Peyer's patch (tissue), 4 donors: ENCODE measurements at regions not wholly inside any gene's neighbourhood (a gene's known extent, or its start where the extent isn't known, plus 50 kb on each side); places are given as distances from the start of the nearest gene placed in this dataset.

ENCODE experiments used
- DNase-seq, 3 donors: peaks; one replicate each; pipeline ENCODE4 v3.0.0-alpha.2; 2017 to 2019
- H3K27ac ChIP-seq, 4 donors: fragments of 200-600 bp; sonication (generic); one replicate each; pipeline ENCODE4 v1.5.1; 2016 to 2019
- H3K27me3 ChIP-seq, 2 donors: fragments of 200-600 bp; sonication (generic); one replicate each; pipeline ENCODE4 v1.5.1; 2019
- H3K36me3 ChIP-seq, 3 donors: fragments of 200-600 bp; sonication (generic); one replicate each; pipeline ENCODE4 v1.5.1; 2016 to 2019
- H3K4me1 ChIP-seq, 4 donors: fragments of 200-600 bp; sonication (generic); one replicate each; pipeline ENCODE4 v1.5.1; 2016 to 2019
- H3K4me3 ChIP-seq, 4 donors: fragments of 200-600 bp; sonication (generic); 1 replicate in 3 of 4; 2 replicates in 1 of 4; pipeline ENCODE4 v1.5.1; 2016 to 2019; ENCODE audit warnings: mild to moderate bottlenecking in 1 of 4
- H3K9me3 ChIP-seq, 4 donors: fragments of 200-600 bp; sonication (generic); one replicate each; pipeline ENCODE4 v1.5.1; 2016 to 2019; ENCODE audit warnings: mild to moderate bottlenecking in 1 of 4
- CTCF ChIP-seq, 6 experiments: fragments of 450-650 bp in 4 of 6; fragments of 200-600 bp in 2 of 6; sonication (generic) in 1 of 6; IDR thresholded peaks; one replicate each; pipeline ENCODE4 v1.5.1; 2017 to 2019; ENCODE audit warnings: antibody characterized with exemption in 6 of 6, mild to moderate bottlenecking in 3 of 6, moderate library complexity in 1 of 6
- POLR2A ChIP-seq, 2 donors: fragments of 450-650 bp; IDR thresholded peaks; one replicate each; pipeline ENCODE4 v1.5.1; 2017; ENCODE audit warnings: antibody characterized with exemption in 2 of 2, mild to moderate bottlenecking in 2 of 2, moderate library complexity in 2 of 2

GRCh38 chr13:111513766-111514609, 193.5 kb downstream of the TEX29 start:
- no peak overlapping the region for H3K4me3 ChIP-seq
- H3K27ac ChIP-seq: no peak overlapping the region
- no peak for DNase-seq
- no peaks in the 10 kb centered on the region for H3K9me3 ChIP-seq
- no peaks in the 10 kb centered on the region for H3K36me3 ChIP-seq
- no peaks in the 10 kb centered on the region for H3K27me3 ChIP-seq
- TF ChIP-seq CTCF (IDR thresholded peaks at IDR 0.05) (no peak), POLR2A (IDR thresholded peaks at IDR 0.05) (no peak)
- H3K4me1 ChIP-seq: no peaks in the 10 kb centered on the region

- H3K27ac ChIP-seq: no peak overlapping the region
- H3K27me3 ChIP-seq: no peaks in the 10 kb centered on the region
- no peaks in the 10 kb centered on the region for H3K4me1 ChIP-seq
- DNase-seq: no peak
- H3K9me3 ChIP-seq: no peaks in the 10 kb centered on the region
- no peak for TF ChIP-seq POLR2A (IDR thresholded peaks at IDR 0.05)
- no peak for TF ChIP-seq CTCF (IDR thresholded peaks at IDR 0.05)
- no peaks in the 10 kb centered on the region for H3K36me3 ChIP-seq
- H3K4me3 ChIP-seq: no peak overlapping the region
Measured at GRCh38 chr13:111514610-111515306, 194.3 kb downstream of the TEX29 start.

- no peaks in the 10 kb centered on the region for H3K4me1 ChIP-seq
- no peak overlapping the region for H3K27ac ChIP-seq
- DNase-seq: no peak
- H3K36me3 ChIP-seq: no peaks in the 10 kb centered on the region
- TF ChIP-seq POLR2A (IDR thresholded peaks at IDR 0.05) (no peak), CTCF (IDR thresholded peaks at IDR 0.05) (no peak)
- no peaks in the 10 kb centered on the region for H3K27me3 ChIP-seq
- H3K9me3 ChIP-seq: no peaks in the 10 kb centered on the region
- H3K4me3 ChIP-seq: no peak overlapping the region
Measured at GRCh38 chr13:111515307-111515617, 194.8 kb downstream of the TEX29 start.

GRCh38 chr13:111515635-111516034, 195.2 kb downstream of the TEX29 start:
- H3K9me3 ChIP-seq: no peaks in the 10 kb centered on the region
- H3K27ac ChIP-seq: no peak overlapping the region
- H3K36me3 ChIP-seq: no peaks in the 10 kb centered on the region
- no peaks in the 10 kb centered on the region for H3K4me1 ChIP-seq
- TF ChIP-seq CTCF (IDR thresholded peaks at IDR 0.05) (no peak), POLR2A (IDR thresholded peaks at IDR 0.05) (no peak)
- H3K27me3 ChIP-seq: no peaks in the 10 kb centered on the region
- peak in 1 of 3 donors; percentile 34 for DNase-seq
- H3K4me3 ChIP-seq: no peak overlapping the region

DNA sequence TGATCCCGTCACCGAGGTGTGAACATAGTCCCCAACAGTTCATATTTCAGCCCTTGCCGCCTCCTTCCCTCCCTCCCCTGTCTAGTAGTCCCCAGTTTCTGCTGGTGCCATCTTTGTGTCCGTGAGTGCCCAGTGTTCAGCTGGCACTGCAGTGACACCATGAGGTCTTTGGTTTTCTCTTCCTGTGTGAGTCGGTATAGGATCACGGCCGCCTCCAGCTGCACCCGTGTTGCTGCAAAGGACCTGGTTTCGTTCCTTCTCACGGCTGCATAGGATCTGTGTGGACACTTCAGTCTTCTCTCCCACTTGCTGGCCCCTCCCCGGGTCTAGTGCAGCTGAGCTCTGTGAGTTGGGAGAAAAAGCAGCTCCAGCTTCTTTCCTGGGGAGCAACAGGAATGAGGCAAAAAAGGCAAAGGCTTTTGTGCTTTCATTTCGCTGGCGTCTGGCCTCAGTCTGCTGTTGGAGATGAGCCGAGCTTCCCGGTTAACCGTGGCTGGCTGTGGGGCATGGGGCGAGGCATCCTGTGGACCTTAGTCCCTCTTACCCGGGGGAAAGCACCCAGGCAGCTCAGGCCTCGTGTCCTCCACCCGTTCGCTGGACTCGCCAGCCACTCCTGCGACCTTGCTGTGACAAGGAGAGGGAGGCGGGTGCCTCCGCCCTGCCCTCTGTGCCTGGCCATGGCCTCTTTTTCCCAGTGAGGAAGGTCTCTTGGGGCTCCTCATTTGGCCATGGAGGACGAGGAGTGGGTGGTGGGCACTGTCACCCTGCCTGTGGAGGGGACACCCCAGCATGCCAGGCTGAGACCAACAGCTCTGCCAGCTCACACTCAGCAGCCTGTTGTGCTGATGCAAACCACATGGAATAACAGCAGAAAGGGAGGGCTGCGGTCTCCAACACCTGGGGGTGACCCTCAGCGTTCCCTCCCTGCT, 196.5 kb downstream of the TEX29 start:
- H3K36me3 ChIP-seq: no peaks in the 10 kb centered on the region
- no peaks in the 10 kb centered on the region for H3K9me3 ChIP-seq
- H3K27me3 ChIP-seq: no peaks in the 10 kb centered on the region
- peak in 1 of 3 donors; percentile 28 for DNase-seq
- TF ChIP-seq POLR2A (IDR thresholded peaks at IDR 0.05): no peak
- TF ChIP-seq CTCF (IDR thresholded peaks at IDR 0.05): no peak
- no peaks in the 10 kb centered on the region for H3K4me1 ChIP-seq
- no peak overlapping the region for H3K27ac ChIP-seq
- H3K4me3 ChIP-seq: no peak overlapping the region
